ENCODE measurements at regions not wholly inside any gene's neighbourhood (a gene's known extent, or its start where the extent isn't known, plus 50 kb on each side); places are given as distances from the start of the nearest gene placed in this dataset.

DNA sequence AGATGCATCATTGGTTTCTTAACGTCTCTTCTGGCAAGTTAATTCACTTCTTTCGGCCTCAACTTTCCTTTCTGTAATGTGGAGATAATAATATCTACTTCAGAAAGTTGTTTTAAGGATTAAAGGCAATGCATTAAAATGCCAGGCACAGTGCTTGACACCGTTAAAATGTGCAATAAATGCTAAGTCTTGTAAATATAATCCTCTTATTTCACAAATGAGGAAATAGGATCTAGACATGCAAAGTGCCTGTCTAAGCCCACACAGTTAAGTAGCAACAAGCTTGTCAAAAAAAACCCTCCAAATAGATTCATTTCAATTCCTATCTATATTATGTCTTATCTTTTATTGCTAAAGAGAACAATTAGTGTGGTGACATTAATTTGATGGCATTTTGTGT is 86.4 kb upstream of the TSC22D1 start:
- TF ChIP-seq, protein P1, sequence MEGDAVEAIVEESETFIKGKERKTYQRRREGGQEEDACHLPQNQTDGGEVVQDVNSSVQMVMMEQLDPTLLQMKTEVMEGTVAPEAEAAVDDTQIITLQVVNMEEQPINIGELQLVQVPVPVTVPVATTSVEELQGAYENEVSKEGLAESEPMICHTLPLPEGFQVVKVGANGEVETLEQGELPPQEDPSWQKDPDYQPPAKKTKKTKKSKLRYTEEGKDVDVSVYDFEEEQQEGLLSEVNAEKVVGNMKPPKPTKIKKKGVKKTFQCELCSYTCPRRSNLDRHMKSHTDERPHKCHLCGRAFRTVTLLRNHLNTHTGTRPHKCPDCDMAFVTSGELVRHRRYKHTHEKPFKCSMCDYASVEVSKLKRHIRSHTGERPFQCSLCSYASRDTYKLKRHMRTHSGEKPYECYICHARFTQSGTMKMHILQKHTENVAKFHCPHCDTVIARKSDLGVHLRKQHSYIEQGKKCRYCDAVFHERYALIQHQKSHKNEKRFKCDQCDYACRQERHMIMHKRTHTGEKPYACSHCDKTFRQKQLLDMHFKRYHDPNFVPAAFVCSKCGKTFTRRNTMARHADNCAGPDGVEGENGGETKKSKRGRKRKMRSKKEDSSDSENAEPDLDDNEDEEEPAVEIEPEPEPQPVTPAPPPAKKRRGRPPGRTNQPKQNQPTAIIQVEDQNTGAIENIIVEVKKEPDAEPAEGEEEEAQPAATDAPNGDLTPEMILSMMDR (IDR thresholded peaks at IDR 0.05), result no peak
- no peak for TF ChIP-seq POLR2A (IDR thresholded peaks at IDR 0.05)
